HepG2 (cell line): ENCODE measurements at regions not wholly inside any gene's neighbourhood (a gene's known extent, or its start where the extent isn't known, plus 50 kb on each side); places are given as distances from the start of the nearest gene placed in this dataset.

ENCODE experiments used
- ATAC-seq: fragments of 200-7000 bp; cut with Tn5 transposase; 3 replicates; pipeline ENCODE4 v1.9.1; 2020; ENCODE audit warnings: mild to moderate bottlenecking, moderate library complexity
- BruUV-seq: library from RNA; stranded (reverse); fragments of 400-500 nt; replicated peaks from 2 replicates; lab custom pipeline; 2021; lab: Mats Ljungman, UMichigan
- CTCF ChIA-PET: fragments of 300-600 bp; formaldehyde crosslinking; extraction: SDS; loops from one replicate; lab custom pipeline; 2021; ENCODE audit warnings: low total read pairs, inconsistent platforms, low intra/inter-chr PET ratio; lab: Yijun Ruan, JAX
- POLR2A ChIA-PET: fragments of 350-600 bp; sonication (Branson Sonifier 250); formaldehyde crosslinking; loops from one replicate; lab custom pipeline; 2020; ENCODE audit warnings: antibody characterized with exemption, inconsistent platforms; lab: Yijun Ruan, JAX
- DNase-seq: peaks from one replicate; pipeline ENCODE4 v3.0.0-alpha.2; 2015; ENCODE audit warnings: low spot score
- FAIRE-seq: peaks from 3 replicates; lab custom pipeline; 2011; peaks lifted over from hg19 to GRCh38; lab: Jason Lieb, UNC
- H2AFZ ChIP-seq: one replicate; pipeline ENCODE4 v1.6.1; 2011; ENCODE audit warnings: low read length, inconsistent platforms
- H3K27ac ChIP-seq: fragments of 300-600 bp; 3 replicates; pipeline ENCODE4 v1.8.0; 2011; ENCODE audit warnings: mixed run types, mild to moderate bottlenecking, mixed read lengths, low read length, inconsistent platforms; ENCODE audit not compliant: insufficient read depth; ENCODE audit errors: extremely low read length
- H3K27me3 ChIP-seq, 2 experiments: fragments of 200-600 bp in 1 of 2; 2 replicates in 1 of 2; 3 replicates in 1 of 2; pipeline versions ENCODE4 v1.6.0 to v1.8.0; 2011; ENCODE audit warnings: low read length in 2 of 2, mild to moderate bottlenecking in 2 of 2, moderate library complexity in 2 of 2, inconsistent platforms in 1 of 2; ENCODE audit not compliant: insufficient read depth in 2 of 2, control insufficient read depth in 1 of 2
- H3K36me3 ChIP-seq, 2 experiments: fragments of 200-600 bp in 1 of 2; replicated peaks in 1 of 2; 2 replicates in 1 of 2; 3 replicates in 1 of 2; pipeline versions ENCODE4 v1.5.1 to v1.8.0; 2011; ENCODE audit warnings: low read length in 2 of 2, inconsistent platforms in 1 of 2; ENCODE audit not compliant: insufficient read depth in 2 of 2, control insufficient read depth in 1 of 2
- H3K4me1 ChIP-seq: 2 replicates; pipeline ENCODE4 v1.5.1; 2012; ENCODE audit warnings: low read length, inconsistent platforms; ENCODE audit not compliant: insufficient read depth
- H3K4me2 ChIP-seq: 2 replicates; pipeline ENCODE4 v1.6.0; 2011; ENCODE audit warnings: low read depth, low read length, inconsistent platforms
- H3K4me3 ChIP-seq, 3 experiments: fragments of 200-600 bp in 1 of 3; sonication (generic), shearing (Covaris generic) in 1 of 3; replicated peaks in 1 of 3; 2 replicates each; pipeline ENCODE4 v1.5.1; 2011 to 2016; ENCODE audit warnings: low read length in 3 of 3, inconsistent platforms in 2 of 3, low read depth in 2 of 3, mild to moderate bottlenecking in 2 of 3, control low read depth in 1 of 3, mixed read lengths in 1 of 3; ENCODE audit not compliant: insufficient read depth in 1 of 3
- H3K79me2 ChIP-seq: one replicate; pipeline ENCODE4 v1.6.1; 2011; ENCODE audit warnings: low read length, inconsistent platforms; ENCODE audit not compliant: insufficient read depth
- H3K9ac ChIP-seq: 2 replicates; pipeline ENCODE4 v1.6.0; 2011; ENCODE audit warnings: mild to moderate bottlenecking, low read depth, low read length, inconsistent platforms; ENCODE audit not compliant: insufficient read depth
- H3K9me3 ChIP-seq: 2 replicates; pipeline ENCODE4 v1.5.1; 2012; ENCODE audit warnings: mild to moderate bottlenecking, low read length
- H4K20me1 ChIP-seq: 2 replicates; pipeline ENCODE4 v1.6.0; 2011; ENCODE audit warnings: inconsistent platforms, mild to moderate bottlenecking, low read length, moderate library complexity; ENCODE audit not compliant: insufficient read depth
- ASH2L ChIP-seq: fragments of 300-600, 200-600 bp; sonication (generic); IDR thresholded peaks from 2 replicates; pipeline ENCODE4 v1.7.0; 2017; ENCODE audit warnings: low read depth, mild to moderate bottlenecking, moderate library complexity, mixed read lengths, low read length; ENCODE audit not compliant: insufficient read length
- BRCA1 ChIP-seq: sonication (generic); formaldehyde crosslinking; IDR thresholded peaks from 2 replicates; pipeline ENCODE4 v1.4.0; 2020; ENCODE audit warnings: missing genetic modification reagents
- PAWR ChIP-seq: sonication (generic); formaldehyde crosslinking; IDR thresholded peaks from 2 replicates; pipeline ENCODE4 v1.4.0; 2020; ENCODE audit warnings: missing genetic modification reagents, mild to moderate bottlenecking, borderline replicate concordance
- RBM22 ChIP-seq: fragments of 200-400 bp; formaldehyde crosslinking; optimal IDR thresholded peaks from 2 replicates; pipeline ENCODE3; 2017; ENCODE audit warnings: mild to moderate bottlenecking, low read length, moderate library complexity
- RBM39 ChIP-seq: fragments of 200-400 bp; formaldehyde crosslinking; IDR thresholded peaks from one replicate; pipeline ENCODE4 v1.6.1; 2018; ENCODE audit warnings: antibody characterized with exemption, mild to moderate bottlenecking, low read depth, low read length; ENCODE audit not compliant: poor library complexity, severe bottlenecking
- ZFP36L1 ChIP-seq: sonication (generic); formaldehyde crosslinking; IDR thresholded peaks from 2 replicates; pipeline ENCODE4 v1.8.0; 2022; ENCODE audit warnings: mild to moderate bottlenecking, missing genetic modification reagents, moderate library complexity
- ZNF205 ChIP-seq: IDR thresholded peaks from 2 replicates; pipeline ENCODE4 v1.6.1; 2018; ENCODE audit warnings: missing biosample characterization, missing genetic modification reagents
- ZNF30 ChIP-seq: sonication (generic); formaldehyde crosslinking; IDR thresholded peaks from 2 replicates; pipeline ENCODE4 v1.5.0; 2020; ENCODE audit warnings: mild to moderate bottlenecking, missing genetic modification reagents
- WGBS: methylation state at CpG from one replicate; pipeline ENCODE4 v1.1.6; 2017; ENCODE audit warnings: low lambda C conversion rate; 5-methylcytosine and 5-hydroxymethylcytosine counted together
- in situ Hi-C: cut with HindIII; loops from 2 replicates; pipeline ENCODE4 v1.10.0; 2017; ENCODE audit warnings: low pct_unique_long_range_greater_than_20kb; ENCODE audit not compliant: extremely low pct_ligation_motif_present
- intact Hi-C: fragments of 100-400 bp; cut with micrococcal nuclease; formaldehyde crosslinking; loops from one replicate; pipeline ENCODE4 v1.10.0; 2022; ENCODE audit not compliant: unreplicated experiment
- TF ChIP-seq, protein P1 (sequence below): sonication (generic); formaldehyde crosslinking; IDR thresholded peaks from 2 replicates; pipeline ENCODE4 v1.8.0; 2023; ENCODE audit warnings: mild to moderate bottlenecking, missing genetic modification reagents
- TF ChIP-seq, protein P2 (sequence below): sonication (generic); formaldehyde crosslinking; IDR thresholded peaks from 2 replicates; pipeline ENCODE4 v1.4.0; 2020; ENCODE audit warnings: missing genetic modification reagents

GRCh38 chr5:98368141-98368540, 405.3 kb upstream of the RGMB start:
- 0% methylated on average over 1 of the region's 1 CpG for WGBS
- no TSS peak for BruUV-seq
- TF ChIP-seq ZNF30 (CRISPR knock-in tag) (no peak), ZFP36L1 (CRISPR knock-in tag) (no peak), ASH2L (no peak), RBM39 (no peak)
- TF ChIP-seq, protein P1, sequence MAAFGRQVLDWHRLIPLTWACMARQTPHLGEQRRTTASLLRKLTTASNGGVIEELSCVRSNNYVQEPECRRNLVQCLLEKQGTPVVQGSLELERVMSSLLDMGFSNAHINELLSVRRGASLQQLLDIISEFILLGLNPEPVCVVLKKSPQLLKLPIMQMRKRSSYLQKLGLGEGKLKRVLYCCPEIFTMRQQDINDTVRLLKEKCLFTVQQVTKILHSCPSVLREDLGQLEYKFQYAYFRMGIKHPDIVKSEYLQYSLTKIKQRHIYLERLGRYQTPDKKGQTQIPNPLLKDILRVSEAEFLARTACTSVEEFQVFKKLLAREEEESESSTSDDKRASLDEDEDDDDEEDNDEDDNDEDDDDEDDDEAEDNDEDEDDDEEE (CRISPR knock-in tag), result no peak
- Histone ChIP-seq H2AFZ (no peak overlapping the region), H3K27me3 (no peaks in the 10 kb centered on the region), H3K9ac (no peak overlapping the region), H3K79me2 (no peaks in the 10 kb centered on the region), H3K27ac (no peak overlapping the region), H3K4me3 (no peak overlapping the region), H3K4me1 (no peaks in the 10 kb centered on the region), H4K20me1 (no peaks in the 10 kb centered on the region), H3K9me3 (no peaks in the 10 kb centered on the region), H3K4me2 (no peak overlapping the region), H3K36me3 (no peaks in the 10 kb centered on the region)
- ATAC-seq (no peak), FAIRE-seq (no peak), DNase-seq (no peak)
- intact Hi-C loops, result no loop called here
- in situ Hi-C loops, result no loop called here
- CTCF ChIA-PET, result no interaction called here
- POLR2A ChIA-PET, result no interaction called here

DNA sequence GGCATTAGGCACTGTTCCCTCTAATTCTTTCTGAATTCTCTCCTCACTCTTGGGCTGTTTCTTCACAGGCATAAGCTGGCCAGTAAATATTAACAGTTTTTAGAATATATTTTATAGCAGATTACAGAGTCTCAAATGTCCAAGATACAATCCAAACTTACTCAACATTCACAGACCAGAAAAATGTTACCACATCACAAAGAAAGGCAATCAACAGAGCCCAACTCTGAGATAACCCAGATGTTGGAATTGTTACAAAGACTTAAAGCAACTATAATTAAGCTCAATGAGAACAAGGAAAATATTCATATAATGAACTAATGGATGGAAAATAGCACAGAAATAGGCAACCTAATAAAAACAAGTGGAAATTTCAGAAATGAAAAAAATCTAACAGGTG, 401.1 kb upstream of the RGMB start:
- ChIA-PET CTCF (no interaction called here), POLR2A (no interaction called here)
- ATAC-seq (no peak), FAIRE-seq (no peak), DNase-seq (no peak)
- H3K9me3 ChIP-seq, result no peaks in the 10 kb centered on the region
- no TSS peak for BruUV-seq
- H3K36me3 ChIP-seq, result no peaks in the 10 kb centered on the region
- intact Hi-C loops, result no loop called here
- no peak overlapping the region for H3K9ac ChIP-seq
- H4K20me1 ChIP-seq, result no peaks in the 10 kb centered on the region
- in situ Hi-C loops, result no loop called here
- H2AFZ ChIP-seq, result no peak overlapping the region
- no peak overlapping the region for H3K4me2 ChIP-seq
- no peak overlapping the region for H3K4me3 ChIP-seq
- H3K79me2 ChIP-seq, result no peaks in the 10 kb centered on the region
- H3K27me3 ChIP-seq, result no peaks in the 10 kb centered on the region
- H3K4me1 ChIP-seq, result no peaks in the 10 kb centered on the region
- H3K27ac ChIP-seq, result no peak overlapping the region
- TF ChIP-seq BRCA1 (CRISPR knock-in tag), result no peak
- no peak for TF ChIP-seq ZNF205 (CRISPR knock-in tag)
- no peak for TF ChIP-seq RBM22
- TF ChIP-seq PAWR (CRISPR knock-in tag), result no peak
- TF ChIP-seq, protein P2, sequence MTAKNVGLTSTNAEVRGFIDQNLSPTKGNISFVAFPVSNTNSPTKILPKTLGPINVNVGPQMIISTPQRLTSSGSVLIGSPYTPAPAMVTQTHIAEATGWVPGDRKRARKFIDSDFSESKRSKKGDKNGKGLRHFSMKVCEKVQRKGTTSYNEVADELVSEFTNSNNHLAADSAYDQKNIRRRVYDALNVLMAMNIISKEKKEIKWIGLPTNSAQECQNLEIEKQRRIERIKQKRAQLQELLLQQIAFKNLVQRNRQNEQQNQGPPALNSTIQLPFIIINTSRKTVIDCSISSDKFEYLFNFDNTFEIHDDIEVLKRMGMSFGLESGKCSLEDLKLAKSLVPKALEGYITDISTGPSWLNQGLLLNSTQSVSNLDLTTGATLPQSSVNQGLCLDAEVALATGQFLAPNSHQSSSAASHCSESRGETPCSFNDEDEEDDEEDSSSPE (CRISPR knock-in tag), result no peak
